K562 (cell line): ENCODE measurements at regions not wholly inside any gene's neighbourhood (a gene's known extent, or its start where the extent isn't known, plus 50 kb on each side); places are given as distances from the start of the nearest gene placed in this dataset.

Source experiments
- FOXJ3 ChIP-seq: sonication (generic); formaldehyde crosslinking; IDR thresholded peaks from 2 replicates; pipeline ENCODE4 v1.4.0; 2020; ENCODE audit warnings: mild to moderate bottlenecking, missing genetic modification reagents
- GABPA ChIP-seq: fragments of 200-800 bp; sonication (Bioruptor generic); conservative IDR thresholded peaks from 2 replicates; pipeline ENCODE4 v1.6.1; 2016; ENCODE audit warnings: low read depth, missing genetic modification characterization, missing compliant biosample characterization
- RBM34 ChIP-seq: fragments of 200-400 bp; formaldehyde crosslinking; IDR thresholded peaks from 2 replicates; pipeline ENCODE4 v1.6.1; 2018; ENCODE audit warnings: low read length, borderline replicate concordance; ENCODE audit not compliant: insufficient read depth
- SREBF1 ChIP-seq: fragments of 150-350 bp; IDR thresholded peaks from 2 replicates; pipeline ENCODE4 v1.6.1; 2014; ENCODE audit warnings: antibody characterized with exemption, low read depth, low read length, borderline replicate concordance
- XRCC5 ChIP-seq: fragments of 200-400 bp; formaldehyde crosslinking; IDR thresholded peaks from 2 replicates; pipeline ENCODE4 v1.6.1; 2017; ENCODE audit warnings: low read depth, mild to moderate bottlenecking, low read length
- ZBTB11 ChIP-seq, 3 experiments: fragments of 200-800 bp in 1 of 3; fragments of 250-450 bp in 1 of 3; fragments of 450-650 bp in 1 of 3; sonication (Bioruptor Pico) in 1 of 3; sonication (Bioruptor generic) in 1 of 3; formaldehyde crosslinking in 1 of 3; IDR thresholded peaks; 2 replicates each; pipeline versions ENCODE4 v1.6.1 to v1.8.0; 2016 to 2022; ENCODE audit warnings: mild to moderate bottlenecking in 2 of 3, missing genetic modification characterization in 2 of 3, missing compliant biosample characterization in 1 of 3, moderate library complexity in 1 of 3
- ZKSCAN1 ChIP-seq: fragments of 150-350 bp; IDR thresholded peaks from 2 replicates; pipeline ENCODE4 v1.6.1; 2016; ENCODE audit warnings: low read depth, low read length
- ZNF41 ChIP-seq: fragments of 250-450 bp; sonication (Bioruptor Pico); conservative IDR thresholded peaks from 2 replicates; pipeline ENCODE4 v1.4.0; 2020; ENCODE audit warnings: mild to moderate bottlenecking
- ZNF785 ChIP-seq: fragments of 250-450 bp; sonication (Bioruptor Pico); IDR thresholded peaks from 2 replicates; pipeline ENCODE4 v1.4.0; 2020; ENCODE audit warnings: mild to moderate bottlenecking
- TF ChIP-seq, protein P1 (sequence below): fragments of 450-650 bp; IDR thresholded peaks from 2 replicates; pipeline ENCODE4 v1.6.1; 2016; ENCODE audit warnings: mild to moderate bottlenecking, moderate library complexity
- TF ChIP-seq, protein P2 (sequence below): fragments of 250-450 bp; sonication (Bioruptor Pico); IDR thresholded peaks from 2 replicates; pipeline ENCODE4 v1.5.1; 2021; ENCODE audit warnings: mild to moderate bottlenecking

DNA sequence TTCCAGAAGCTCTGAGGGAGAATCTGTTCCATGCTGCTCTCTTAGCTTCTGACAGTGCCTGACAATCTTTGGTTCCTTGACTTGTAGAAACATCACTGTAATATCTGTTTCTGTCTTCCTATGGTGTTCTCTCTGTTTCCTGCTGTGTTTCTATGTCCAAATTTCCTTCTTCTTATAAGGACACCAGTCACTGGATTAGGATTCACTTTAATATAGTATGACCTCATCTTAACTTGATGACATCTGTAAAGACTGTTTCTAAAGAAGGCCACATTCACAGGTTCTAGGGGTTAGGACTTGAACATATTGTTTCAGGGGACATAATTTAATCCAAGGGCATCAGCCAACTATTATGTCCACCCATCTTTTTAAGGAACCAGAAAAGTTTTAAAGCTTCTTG, 265.6 kb downstream of the ZSWIM6 start (continued):
- TF ChIP-seq, protein P1, sequence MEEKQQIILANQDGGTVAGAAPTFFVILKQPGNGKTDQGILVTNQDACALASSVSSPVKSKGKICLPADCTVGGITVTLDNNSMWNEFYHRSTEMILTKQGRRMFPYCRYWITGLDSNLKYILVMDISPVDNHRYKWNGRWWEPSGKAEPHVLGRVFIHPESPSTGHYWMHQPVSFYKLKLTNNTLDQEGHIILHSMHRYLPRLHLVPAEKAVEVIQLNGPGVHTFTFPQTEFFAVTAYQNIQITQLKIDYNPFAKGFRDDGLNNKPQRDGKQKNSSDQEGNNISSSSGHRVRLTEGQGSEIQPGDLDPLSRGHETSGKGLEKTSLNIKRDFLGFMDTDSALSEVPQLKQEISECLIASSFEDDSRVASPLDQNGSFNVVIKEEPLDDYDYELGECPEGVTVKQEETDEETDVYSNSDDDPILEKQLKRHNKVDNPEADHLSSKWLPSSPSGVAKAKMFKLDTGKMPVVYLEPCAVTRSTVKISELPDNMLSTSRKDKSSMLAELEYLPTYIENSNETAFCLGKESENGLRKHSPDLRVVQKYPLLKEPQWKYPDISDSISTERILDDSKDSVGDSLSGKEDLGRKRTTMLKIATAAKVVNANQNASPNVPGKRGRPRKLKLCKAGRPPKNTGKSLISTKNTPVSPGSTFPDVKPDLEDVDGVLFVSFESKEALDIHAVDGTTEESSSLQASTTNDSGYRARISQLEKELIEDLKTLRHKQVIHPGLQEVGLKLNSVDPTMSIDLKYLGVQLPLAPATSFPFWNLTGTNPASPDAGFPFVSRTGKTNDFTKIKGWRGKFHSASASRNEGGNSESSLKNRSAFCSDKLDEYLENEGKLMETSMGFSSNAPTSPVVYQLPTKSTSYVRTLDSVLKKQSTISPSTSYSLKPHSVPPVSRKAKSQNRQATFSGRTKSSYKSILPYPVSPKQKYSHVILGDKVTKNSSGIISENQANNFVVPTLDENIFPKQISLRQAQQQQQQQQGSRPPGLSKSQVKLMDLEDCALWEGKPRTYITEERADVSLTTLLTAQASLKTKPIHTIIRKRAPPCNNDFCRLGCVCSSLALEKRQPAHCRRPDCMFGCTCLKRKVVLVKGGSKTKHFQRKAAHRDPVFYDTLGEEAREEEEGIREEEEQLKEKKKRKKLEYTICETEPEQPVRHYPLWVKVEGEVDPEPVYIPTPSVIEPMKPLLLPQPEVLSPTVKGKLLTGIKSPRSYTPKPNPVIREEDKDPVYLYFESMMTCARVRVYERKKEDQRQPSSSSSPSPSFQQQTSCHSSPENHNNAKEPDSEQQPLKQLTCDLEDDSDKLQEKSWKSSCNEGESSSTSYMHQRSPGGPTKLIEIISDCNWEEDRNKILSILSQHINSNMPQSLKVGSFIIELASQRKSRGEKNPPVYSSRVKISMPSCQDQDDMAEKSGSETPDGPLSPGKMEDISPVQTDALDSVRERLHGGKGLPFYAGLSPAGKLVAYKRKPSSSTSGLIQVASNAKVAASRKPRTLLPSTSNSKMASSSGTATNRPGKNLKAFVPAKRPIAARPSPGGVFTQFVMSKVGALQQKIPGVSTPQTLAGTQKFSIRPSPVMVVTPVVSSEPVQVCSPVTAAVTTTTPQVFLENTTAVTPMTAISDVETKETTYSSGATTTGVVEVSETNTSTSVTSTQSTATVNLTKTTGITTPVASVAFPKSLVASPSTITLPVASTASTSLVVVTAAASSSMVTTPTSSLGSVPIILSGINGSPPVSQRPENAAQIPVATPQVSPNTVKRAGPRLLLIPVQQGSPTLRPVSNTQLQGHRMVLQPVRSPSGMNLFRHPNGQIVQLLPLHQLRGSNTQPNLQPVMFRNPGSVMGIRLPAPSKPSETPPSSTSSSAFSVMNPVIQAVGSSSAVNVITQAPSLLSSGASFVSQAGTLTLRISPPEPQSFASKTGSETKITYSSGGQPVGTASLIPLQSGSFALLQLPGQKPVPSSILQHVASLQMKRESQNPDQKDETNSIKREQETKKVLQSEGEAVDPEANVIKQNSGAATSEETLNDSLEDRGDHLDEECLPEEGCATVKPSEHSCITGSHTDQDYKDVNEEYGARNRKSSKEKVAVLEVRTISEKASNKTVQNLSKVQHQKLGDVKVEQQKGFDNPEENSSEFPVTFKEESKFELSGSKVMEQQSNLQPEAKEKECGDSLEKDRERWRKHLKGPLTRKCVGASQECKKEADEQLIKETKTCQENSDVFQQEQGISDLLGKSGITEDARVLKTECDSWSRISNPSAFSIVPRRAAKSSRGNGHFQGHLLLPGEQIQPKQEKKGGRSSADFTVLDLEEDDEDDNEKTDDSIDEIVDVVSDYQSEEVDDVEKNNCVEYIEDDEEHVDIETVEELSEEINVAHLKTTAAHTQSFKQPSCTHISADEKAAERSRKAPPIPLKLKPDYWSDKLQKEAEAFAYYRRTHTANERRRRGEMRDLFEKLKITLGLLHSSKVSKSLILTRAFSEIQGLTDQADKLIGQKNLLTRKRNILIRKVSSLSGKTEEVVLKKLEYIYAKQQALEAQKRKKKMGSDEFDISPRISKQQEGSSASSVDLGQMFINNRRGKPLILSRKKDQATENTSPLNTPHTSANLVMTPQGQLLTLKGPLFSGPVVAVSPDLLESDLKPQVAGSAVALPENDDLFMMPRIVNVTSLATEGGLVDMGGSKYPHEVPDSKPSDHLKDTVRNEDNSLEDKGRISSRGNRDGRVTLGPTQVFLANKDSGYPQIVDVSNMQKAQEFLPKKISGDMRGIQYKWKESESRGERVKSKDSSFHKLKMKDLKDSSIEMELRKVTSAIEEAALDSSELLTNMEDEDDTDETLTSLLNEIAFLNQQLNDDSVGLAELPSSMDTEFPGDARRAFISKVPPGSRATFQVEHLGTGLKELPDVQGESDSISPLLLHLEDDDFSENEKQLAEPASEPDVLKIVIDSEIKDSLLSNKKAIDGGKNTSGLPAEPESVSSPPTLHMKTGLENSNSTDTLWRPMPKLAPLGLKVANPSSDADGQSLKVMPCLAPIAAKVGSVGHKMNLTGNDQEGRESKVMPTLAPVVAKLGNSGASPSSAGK = no peak
- TF ChIP-seq, protein P2, sequence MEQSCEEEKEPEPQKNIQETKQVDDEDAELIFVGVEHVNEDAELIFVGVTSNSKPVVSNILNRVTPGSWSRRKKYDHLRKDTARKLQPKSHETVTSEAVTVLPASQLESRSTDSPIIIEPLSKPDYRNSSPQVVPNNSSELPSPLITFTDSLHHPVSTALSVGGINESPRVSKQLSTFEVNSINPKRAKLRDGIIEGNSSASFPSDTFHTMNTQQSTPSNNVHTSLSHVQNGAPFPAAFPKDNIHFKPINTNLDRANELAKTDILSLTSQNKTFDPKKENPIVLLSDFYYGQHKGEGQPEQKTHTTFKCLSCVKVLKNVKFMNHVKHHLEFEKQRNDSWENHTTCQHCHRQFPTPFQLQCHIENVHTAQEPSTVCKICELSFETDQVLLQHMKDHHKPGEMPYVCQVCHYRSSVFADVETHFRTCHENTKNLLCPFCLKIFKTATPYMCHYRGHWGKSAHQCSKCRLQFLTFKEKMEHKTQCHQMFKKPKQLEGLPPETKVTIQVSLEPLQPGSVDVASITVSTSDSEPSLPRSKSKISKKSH (CRISPR knock-in tag) = no peak
- TF ChIP-seq ZNF785 (CRISPR knock-in tag) (no peak), RBM34 (no peak), SREBF1 (no peak), ZNF41 (CRISPR knock-in tag) (no peak), GABPA (no peak), ZKSCAN1 (no peak), ZBTB11 (CRISPR knock-in tag; IDR thresholded peaks at IDR 0.05) (no peak), XRCC5 (no peak), FOXJ3 (no peak)
